ENCODE measurements at regions not wholly inside any gene's neighbourhood (a gene's known extent, or its start where the extent isn't known, plus 50 kb on each side); places are given as distances from the start of the nearest gene placed in this dataset.

GRCh38 chr4:10336471-10336870, 120.8 kb downstream of the ZNF518B start:
- no peak for DNase-seq (ENCODE audit: extremely low read depth, low read depth, low spot score)

DNA sequence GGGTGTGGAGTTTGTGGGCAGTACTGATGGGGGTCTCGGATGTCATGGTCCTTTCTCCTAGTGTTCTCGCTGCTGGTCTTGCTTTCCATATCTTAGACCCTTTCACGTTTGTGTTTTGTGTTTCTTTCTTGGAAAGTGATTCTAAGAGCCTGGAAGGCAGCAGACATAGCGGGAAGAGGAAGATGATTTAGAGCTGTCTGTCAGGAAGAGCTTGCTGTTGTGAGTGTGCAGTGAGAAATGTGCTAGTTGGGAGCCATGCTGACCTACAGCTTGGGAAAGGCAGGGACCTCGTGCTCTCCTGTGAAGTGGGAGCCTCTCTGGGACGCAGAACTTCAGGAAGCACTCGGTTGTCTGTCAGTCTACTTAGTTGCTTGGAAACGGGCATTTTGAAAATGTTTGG, 122.2 kb downstream of the ZNF518B start:
- DNase-seq (ENCODE audit: extremely low read depth, low read depth, low spot score), result no peak

- no peak for DNase-seq (ENCODE audit: extremely low read depth, low read depth, low spot score)
Observed at GRCh38 chr4:10334506-10335028, 122.7 kb downstream of the ZNF518B start.

GRCh38 chr4:10333942-10334341, 123.3 kb downstream of the ZNF518B start:
- DNase-seq (ENCODE audit: extremely low read depth, low read depth, low spot score), result no peak

GRCh38 chr4:10326075-10326474, 131.2 kb downstream of the ZNF518B start:
- no peak for DNase-seq (ENCODE audit: extremely low read depth, low read depth, low spot score)

- no peak for DNase-seq (ENCODE audit: extremely low read depth, low read depth, low spot score)
Observed at GRCh38 chr4:10321931-10322330, 135.3 kb downstream of the ZNF518B start.

DNA sequence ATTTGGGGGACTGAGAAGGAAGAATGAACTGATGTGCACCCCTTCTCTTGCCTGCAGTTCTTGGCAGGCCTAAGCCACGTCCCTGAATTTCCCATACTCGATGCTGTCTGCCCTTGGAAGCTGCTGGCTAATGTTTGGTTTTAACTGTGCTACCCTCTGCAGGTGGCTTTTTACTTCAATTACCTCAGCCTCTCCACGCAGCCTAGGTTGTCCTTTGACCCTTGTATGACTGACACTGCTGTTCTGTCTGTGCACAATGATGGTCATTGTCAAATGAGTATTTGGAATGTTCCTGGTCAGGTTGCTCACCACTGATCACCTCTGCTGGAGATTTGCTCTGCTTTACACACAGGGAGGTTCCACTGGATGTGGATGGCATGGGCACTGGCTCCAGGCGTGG, 137.1 kb downstream of the ZNF518B start:
- no peak for DNase-seq (ENCODE audit: extremely low read depth, low read depth, low spot score)

DNA sequence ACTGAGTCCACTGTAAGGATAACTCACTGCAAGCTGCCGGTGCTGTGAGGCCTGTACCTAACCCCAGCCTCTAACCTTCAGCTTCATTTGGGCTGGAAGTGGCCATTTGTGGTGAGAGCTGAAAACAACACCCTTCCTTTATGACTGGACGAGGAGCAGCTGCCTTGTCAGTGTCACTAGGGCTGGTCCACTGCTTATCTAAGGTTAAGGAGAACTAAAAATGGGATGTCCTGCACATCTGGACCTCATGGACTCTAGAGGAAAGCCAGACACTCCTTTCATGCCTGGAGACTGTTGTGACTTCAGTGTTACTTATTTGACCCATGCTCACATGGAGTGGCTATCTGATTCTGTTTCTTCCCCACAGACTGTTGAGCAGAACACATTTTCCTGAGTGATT, 139.9 kb downstream of the ZNF518B start:
- DNase-seq (ENCODE audit: extremely low read depth, low read depth, low spot score), result no peak

- no peak for DNase-seq (ENCODE audit: extremely low read depth, low read depth, low spot score)
Observed at GRCh38 chr4:10316851-10317250, 140.4 kb downstream of the ZNF518B start.

GRCh38 chr4:10315638-10316037, 141.6 kb downstream of the ZNF518B start:
- DNase-seq (ENCODE audit: extremely low read depth, low read depth, low spot score), result no peak

DNA sequence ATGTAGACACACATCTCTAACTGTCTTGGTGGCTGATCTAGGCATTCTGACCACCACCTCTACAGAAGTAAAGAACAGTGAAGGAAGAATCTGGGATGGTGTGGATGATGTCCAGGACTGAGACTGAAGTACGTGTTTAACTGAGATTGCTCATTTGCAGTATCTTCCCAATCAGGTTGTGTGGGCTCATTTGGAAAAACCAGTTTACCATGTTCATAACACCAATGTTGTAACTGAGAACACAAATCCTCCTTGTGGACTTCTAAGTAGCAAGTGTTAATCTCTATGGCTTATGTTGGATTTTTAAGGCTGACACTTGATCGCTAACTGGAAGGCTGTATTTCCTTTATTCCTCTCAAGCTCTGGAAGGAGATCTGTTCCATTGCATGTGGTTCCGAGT, 144.7 kb downstream of the ZNF518B start:
- no peak for DNase-seq (ENCODE audit: extremely low read depth, low read depth, low spot score)

- DNase-seq (ENCODE audit: extremely low read depth, low read depth, low spot score), result no peak
Observed at GRCh38 chr4:10311939-10312338, 145.3 kb downstream of the ZNF518B start.

DNA sequence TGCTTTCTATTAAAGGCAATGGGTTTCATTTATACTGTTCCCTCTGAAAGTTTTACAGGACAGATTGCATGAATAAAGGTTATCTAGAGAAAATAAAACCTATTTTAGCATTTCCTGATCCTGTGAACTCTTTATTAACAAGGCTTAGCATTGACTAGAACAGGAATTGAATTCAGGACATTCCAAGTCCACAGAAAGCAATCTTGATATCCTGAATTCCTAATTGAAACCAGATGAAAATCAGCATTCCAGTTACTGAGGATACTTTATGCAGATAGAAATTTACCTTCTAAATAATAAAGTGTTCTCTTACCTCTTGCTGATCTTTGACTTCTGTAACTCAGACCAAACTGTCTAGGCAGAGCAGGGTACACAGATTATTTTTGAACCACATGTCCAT, 151.4 kb downstream of the ZNF518B start:
- no peak for DNase-seq (ENCODE audit: extremely low read depth, low read depth, low spot score)

DNA sequence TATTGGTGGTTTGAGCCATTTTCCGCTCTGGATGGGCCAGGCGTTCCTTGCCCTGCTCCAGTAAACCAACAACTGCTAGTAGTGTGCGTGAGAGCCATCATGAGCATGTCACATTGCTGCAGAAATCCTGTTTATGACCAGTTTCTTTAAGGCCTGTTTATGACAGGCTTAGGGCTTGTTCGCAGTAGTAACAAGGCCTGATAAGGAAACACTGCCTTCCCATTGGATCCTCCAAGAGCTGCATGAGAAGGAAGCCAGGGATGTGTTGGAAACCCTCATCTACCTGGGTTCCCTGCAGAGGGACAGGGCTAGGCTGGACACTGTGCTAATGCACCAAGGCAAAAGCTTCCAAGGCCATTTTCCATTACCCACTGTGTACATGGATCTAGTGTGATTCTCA, 153.9 kb downstream of the ZNF518B start:
- no peak for DNase-seq (ENCODE audit: extremely low read depth, low read depth, low spot score)

- DNase-seq (ENCODE audit: extremely low read depth, low read depth, low spot score), result no peak
Observed at GRCh38 chr4:10302096-10302495, 155.1 kb downstream of the ZNF518B start.

DNA sequence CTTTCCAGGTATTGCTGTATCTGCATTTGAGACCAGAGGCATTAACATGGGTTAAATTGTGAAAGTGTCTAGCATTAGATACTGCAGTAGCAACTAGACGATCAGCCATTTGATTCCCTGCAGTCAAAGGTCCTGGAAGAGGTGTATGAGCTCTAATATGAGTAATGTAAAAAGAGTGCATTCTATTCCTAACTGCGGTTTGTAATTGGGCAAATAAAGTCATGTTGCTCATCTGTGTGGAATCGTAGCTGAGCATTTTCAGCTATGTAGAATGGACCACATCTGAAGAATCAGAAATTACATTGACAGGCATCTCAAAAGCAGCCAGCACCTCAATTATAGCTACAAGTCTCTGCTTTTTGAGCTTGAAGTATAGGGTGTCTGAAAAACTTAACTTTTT, 157.6 kb downstream of the ZNF518B start:
- DNase-seq (ENCODE audit: extremely low read depth, low read depth, low spot score), result no peak

GRCh38 chr4:10298681-10299080, 158.5 kb downstream of the ZNF518B start:
- DNase-seq (ENCODE audit: extremely low read depth, low read depth, low spot score), result no peak

- DNase-seq (ENCODE audit: extremely low read depth, low read depth, low spot score), result no peak
Observed at GRCh38 chr4:10296730-10297129, 160.5 kb downstream of the ZNF518B start.

GRCh38 chr4:10295301-10295700, 161.9 kb downstream of the ZNF518B start:
- no peak for DNase-seq (ENCODE audit: extremely low read depth, low read depth, low spot score)

GRCh38 chr4:10289538-10289906, 167.7 kb downstream of the ZNF518B start:
- no peak for DNase-seq (ENCODE audit: extremely low read depth, low read depth, low spot score)

- DNase-seq (ENCODE audit: extremely low read depth, low read depth, low spot score), result no peak
Observed at GRCh38 chr4:10288830-10289537, 168.2 kb downstream of the ZNF518B start.

DNA sequence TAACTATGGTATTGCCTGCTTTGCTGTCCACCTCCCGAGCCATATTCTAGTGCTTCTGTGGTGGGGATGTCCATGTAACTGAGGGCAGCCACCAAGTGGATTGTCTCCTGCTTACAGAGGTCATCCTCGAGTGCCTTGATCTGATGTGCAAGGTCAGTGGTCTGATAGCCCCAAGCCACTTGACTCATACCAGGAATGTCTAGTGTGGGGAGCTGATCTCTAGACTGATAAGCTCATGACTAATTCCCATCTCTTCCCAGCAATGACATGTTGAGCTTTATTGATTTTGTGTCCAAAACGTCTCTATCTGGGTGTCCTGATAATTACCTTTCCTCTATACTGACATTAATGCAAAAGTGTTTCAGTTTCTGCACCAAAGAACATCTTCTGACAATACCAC, 168.4 kb upstream of the WDR1 start:
- no peak for DNase-seq (ENCODE audit: extremely low read depth, low read depth, low spot score)

- DNase-seq (ENCODE audit: extremely low read depth, low read depth, low spot score), result no peak
Observed at GRCh38 chr4:10283761-10284160, 167.2 kb upstream of the WDR1 start.

Data from glomerular endothelial cell (primary cell).